MM.1S (cell line): ENCODE measurements at regions not wholly inside any gene's neighbourhood (a gene's known extent, or its start where the extent isn't known, plus 50 kb on each side); places are given as distances from the start of the nearest gene placed in this dataset.

Experiments used
- EZH2 ChIP-seq: fragments of 300-600 bp; sonication (generic); optimal IDR thresholded peaks from 2 replicates; pipeline ENCODE3; 2017; ENCODE audit warnings: low read depth, mild to moderate bottlenecking, antibody characterized with exemption, low read length, mixed read lengths
- EZH2phosphoT487 ChIP-seq: fragments of 300-600 bp; sonication (generic); IDR thresholded peaks from 2 replicates; pipeline ENCODE4 v1.6.1; 2018; ENCODE audit warnings: antibody characterized with exemption, low read length
- TF ChIP-seq, protein P1 (sequence below): fragments of 300-600 bp; sonication (generic); IDR thresholded peaks from 2 replicates; pipeline ENCODE4 v1.5.1; 2016; ENCODE audit warnings: antibody characterized with exemption, low read length, mixed read lengths

GRCh38 chr6:23964865-23965264 is 161.2 kb upstream of the NRSN1 start:
- TF ChIP-seq, protein P1, sequence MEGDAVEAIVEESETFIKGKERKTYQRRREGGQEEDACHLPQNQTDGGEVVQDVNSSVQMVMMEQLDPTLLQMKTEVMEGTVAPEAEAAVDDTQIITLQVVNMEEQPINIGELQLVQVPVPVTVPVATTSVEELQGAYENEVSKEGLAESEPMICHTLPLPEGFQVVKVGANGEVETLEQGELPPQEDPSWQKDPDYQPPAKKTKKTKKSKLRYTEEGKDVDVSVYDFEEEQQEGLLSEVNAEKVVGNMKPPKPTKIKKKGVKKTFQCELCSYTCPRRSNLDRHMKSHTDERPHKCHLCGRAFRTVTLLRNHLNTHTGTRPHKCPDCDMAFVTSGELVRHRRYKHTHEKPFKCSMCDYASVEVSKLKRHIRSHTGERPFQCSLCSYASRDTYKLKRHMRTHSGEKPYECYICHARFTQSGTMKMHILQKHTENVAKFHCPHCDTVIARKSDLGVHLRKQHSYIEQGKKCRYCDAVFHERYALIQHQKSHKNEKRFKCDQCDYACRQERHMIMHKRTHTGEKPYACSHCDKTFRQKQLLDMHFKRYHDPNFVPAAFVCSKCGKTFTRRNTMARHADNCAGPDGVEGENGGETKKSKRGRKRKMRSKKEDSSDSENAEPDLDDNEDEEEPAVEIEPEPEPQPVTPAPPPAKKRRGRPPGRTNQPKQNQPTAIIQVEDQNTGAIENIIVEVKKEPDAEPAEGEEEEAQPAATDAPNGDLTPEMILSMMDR: no peak
- TF ChIP-seq EZH2phosphoT487: no peak
- TF ChIP-seq EZH2: no peak
